ENCODE measurements at regions not wholly inside any gene's neighbourhood (a gene's known extent, or its start where the extent isn't known, plus 50 kb on each side); places are given as distances from the start of the nearest gene placed in this dataset.

DNA sequence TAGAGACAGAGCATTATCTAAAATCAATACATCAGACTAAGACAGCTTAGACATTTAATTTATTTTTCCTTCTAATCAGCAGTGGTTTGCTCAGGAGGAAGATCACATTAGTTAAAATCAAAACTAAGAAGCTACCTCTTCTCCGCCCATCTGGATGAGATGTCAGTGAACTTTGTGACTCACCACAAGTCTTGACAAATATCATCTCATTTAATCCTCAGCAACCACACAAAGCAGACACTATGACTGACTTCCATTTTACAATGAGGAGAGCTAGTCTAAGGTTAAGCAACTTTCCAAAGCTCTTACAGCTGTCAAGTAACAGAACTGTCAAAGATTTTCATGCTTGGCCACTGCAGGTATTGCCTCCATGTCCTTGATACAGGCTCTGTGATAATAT lies 289.5 kb downstream of the DEPDC1B start:
- H4K8ac ChIP-seq (replicated peaks; ENCODE audit: insufficient read length, low read depth, low read length), result no peak overlapping the region
- DNase-seq, result no peak
- no peak overlapping the region for H4K5ac ChIP-seq (ENCODE audit: insufficient read length, low read depth, low read length)
- H2BK20ac ChIP-seq (ENCODE audit: low read depth, low read length, poor library complexity, severe bottlenecking), result no peak overlapping the region
- no peak overlapping the region for H3K56ac ChIP-seq (ENCODE audit: insufficient read length, low read depth, low read length)
- no peaks in the 10 kb centered on the region for H3K23me2 ChIP-seq (ENCODE audit: insufficient read length, low read depth, low read length, poor library complexity, severe bottlenecking)
- WGBS (ENCODE audit: extremely low coverage, insufficient read length, low lambda C conversion rate), result no CpG with 5 or more reads among the region's 1 CpG
- H3K9ac ChIP-seq (ENCODE audit: extremely low read depth, insufficient read length, low read length), result no peak overlapping the region
- no peak overlapping the region for H2BK120ac ChIP-seq (ENCODE audit: low read depth, low read length, poor library complexity, severe bottlenecking)
- peaks cover 3% of the 10 kb centered on the region for H4K20me1 ChIP-seq (ENCODE audit: control insufficient read depth, insufficient read depth, insufficient read length)
- no peak overlapping the region for H3K23ac ChIP-seq (ENCODE audit: insufficient read length, low read depth, low read length)
- Mint-ChIP-seq H3K27me3 (ENCODE audit: low read depth) (no peaks in the 10 kb centered on the region), H3K36me3 (ENCODE audit: insufficient read depth in 1 of 3, low read depth in 3 of 3) (no peaks in the 10 kb centered on the region), H3K9me3 (no peaks in the 10 kb centered on the region; a peak in 1 of 5 replicates), H3K4me1 (no peaks in the 10 kb centered on the region), H3K4me3 (no peak overlapping the region), H3K27ac (no peak overlapping the region; a peak in 1 of 7 replicates)
- H4K91ac ChIP-seq (ENCODE audit: insufficient read length, low read depth, low read length), result no peak overlapping the region
- H2BK15ac ChIP-seq (ENCODE audit: low read depth, low read length), result no peak overlapping the region
- no peak overlapping the region for H3K4me2 ChIP-seq (ENCODE audit: insufficient read depth, insufficient read length, low read length)
- H3T11ph ChIP-seq (ENCODE audit: low read length), result no peak overlapping the region
- no peaks in the 10 kb centered on the region for H3K4me1 ChIP-seq (ENCODE audit: insufficient read depth, low read length)
- TF ChIP-seq, protein P1, sequence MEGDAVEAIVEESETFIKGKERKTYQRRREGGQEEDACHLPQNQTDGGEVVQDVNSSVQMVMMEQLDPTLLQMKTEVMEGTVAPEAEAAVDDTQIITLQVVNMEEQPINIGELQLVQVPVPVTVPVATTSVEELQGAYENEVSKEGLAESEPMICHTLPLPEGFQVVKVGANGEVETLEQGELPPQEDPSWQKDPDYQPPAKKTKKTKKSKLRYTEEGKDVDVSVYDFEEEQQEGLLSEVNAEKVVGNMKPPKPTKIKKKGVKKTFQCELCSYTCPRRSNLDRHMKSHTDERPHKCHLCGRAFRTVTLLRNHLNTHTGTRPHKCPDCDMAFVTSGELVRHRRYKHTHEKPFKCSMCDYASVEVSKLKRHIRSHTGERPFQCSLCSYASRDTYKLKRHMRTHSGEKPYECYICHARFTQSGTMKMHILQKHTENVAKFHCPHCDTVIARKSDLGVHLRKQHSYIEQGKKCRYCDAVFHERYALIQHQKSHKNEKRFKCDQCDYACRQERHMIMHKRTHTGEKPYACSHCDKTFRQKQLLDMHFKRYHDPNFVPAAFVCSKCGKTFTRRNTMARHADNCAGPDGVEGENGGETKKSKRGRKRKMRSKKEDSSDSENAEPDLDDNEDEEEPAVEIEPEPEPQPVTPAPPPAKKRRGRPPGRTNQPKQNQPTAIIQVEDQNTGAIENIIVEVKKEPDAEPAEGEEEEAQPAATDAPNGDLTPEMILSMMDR (conservative IDR thresholded peaks at IDR 0.05), result no peak
- no peaks in the 10 kb centered on the region for H3K79me2 ChIP-seq (ENCODE audit: insufficient read depth, low read length)
- no peak overlapping the region for H2BK5ac ChIP-seq (ENCODE audit: insufficient read length, low read length)
- no peak overlapping the region for H3K18ac ChIP-seq (ENCODE audit: insufficient read length, low read depth, low read length)
- no peaks in the 10 kb centered on the region for H3K79me1 ChIP-seq (ENCODE audit: insufficient read depth, low read depth, low read length, poor library complexity, severe bottlenecking)
- H3K14ac ChIP-seq (ENCODE audit: insufficient read depth, low read length), result no peak overlapping the region
- no peak overlapping the region for H3K4ac ChIP-seq (ENCODE audit: low read depth, low read length)
- H2BK12ac ChIP-seq (ENCODE audit: insufficient read length, low read depth, low read length), result no peak overlapping the region
- H3K27ac ChIP-seq (ENCODE audit: insufficient read length, low read depth, low read length), result no peak overlapping the region
- no peaks in the 10 kb centered on the region for H3K27me3 ChIP-seq (ENCODE audit: insufficient read depth, low read length)
- no peak overlapping the region for H2AK5ac ChIP-seq (ENCODE audit: insufficient read length, low read length)
- H2AFZ ChIP-seq (ENCODE audit: low read length), result no peak overlapping the region
- H3K9me3 ChIP-seq (ENCODE audit: control insufficient read depth, low read depth, low read length), result no peaks in the 10 kb centered on the region

Measured in H9 (cell line).